HL-60 (cell line): ENCODE measurements at regions not wholly inside any gene's neighbourhood (a gene's known extent, or its start where the extent isn't known, plus 50 kb on each side); places are given as distances from the start of the nearest gene placed in this dataset.

Source experiments
- DNase-seq, 2 experiments: peaks; one replicate each; pipeline ENCODE4 v3.0.0-alpha.2; 2010 to 2020; ENCODE audit warnings: low read depth in 1 of 2, low spot score in 1 of 2
- H3K27ac ChIP-seq: fragments of 250-450 bp; sonication (Bioruptor Pico); replicated peaks from 2 replicates; pipeline ENCODE4 v1.5.1; 2020; ENCODE audit warnings: mild to moderate bottlenecking, moderate library complexity
- H3K27me3 ChIP-seq: fragments of 250-450 bp; sonication (Bioruptor Pico); 2 replicates; pipeline ENCODE4 v1.5.1; 2021; ENCODE audit warnings: mild to moderate bottlenecking, moderate library complexity; ENCODE audit not compliant: insufficient read depth, poor library complexity, severe bottlenecking
- H3K4me3 ChIP-seq: replicated peaks from 2 replicates; pipeline ENCODE4 v1.5.1; 2011; ENCODE audit warnings: mild to moderate bottlenecking, control low read depth, low read length; ENCODE audit not compliant: insufficient read depth
- CTCF ChIP-seq: IDR thresholded peaks from one replicate; pipeline ENCODE4 v1.5.1; 2011; ENCODE audit warnings: low read length, control low read depth, inconsistent platforms; ENCODE audit not compliant: insufficient read depth
- GABPA ChIP-seq: IDR thresholded peaks from 2 replicates; pipeline ENCODE4 v1.6.1; 2012; ENCODE audit warnings: low read depth
- POLR2AphosphoS5 ChIP-seq: IDR thresholded peaks from 2 replicates; pipeline ENCODE4 v1.6.1; 2012; ENCODE audit warnings: low read depth
- REST ChIP-seq: IDR thresholded peaks from 2 replicates; pipeline ENCODE4 v1.6.1; 2012; ENCODE audit warnings: low read depth; ENCODE audit not compliant: insufficient replicate concordance
- SPI1 ChIP-seq: IDR thresholded peaks from 2 replicates; pipeline ENCODE4 v1.6.1; 2012; ENCODE audit warnings: low read depth, mild to moderate bottlenecking, borderline replicate concordance

GRCh38 chr12:103100257-103100831 lies 142.9 kb downstream of the ASCL1 start:
- H3K4me3 ChIP-seq: no peak overlapping the region
- no peak for DNase-seq
- no peaks in the 10 kb centered on the region for H3K27me3 ChIP-seq
- H3K27ac ChIP-seq: no peak overlapping the region
- TF ChIP-seq REST (no peak), POLR2AphosphoS5 (no peak), SPI1 (no peak), CTCF (no peak), GABPA (no peak)

GRCh38 chr12:103102225-103102744 lies 144.8 kb downstream of the ASCL1 start:
- no peak for TF ChIP-seq POLR2AphosphoS5
- no peak for TF ChIP-seq REST
- no peak for TF ChIP-seq CTCF
- TF ChIP-seq GABPA: no peak
- no peak for TF ChIP-seq SPI1
- no peak overlapping the region for H3K27ac ChIP-seq
- H3K27me3 ChIP-seq: no peaks in the 10 kb centered on the region
- H3K4me3 ChIP-seq: no peak overlapping the region
- DNase-seq: no peak

GRCh38 chr12:103105971-103106597 lies 148.6 kb downstream of the ASCL1 start:
- Histone ChIP-seq H3K27ac (no peak overlapping the region), H3K4me3 (no peak overlapping the region), H3K27me3 (peaks cover 2% of the 10 kb centered on the region)
- DNase-seq: no peak
- TF ChIP-seq GABPA (no peak), CTCF (no peak), SPI1 (no peak), POLR2AphosphoS5 (no peak), REST (no peak)
